ENCODE measurements at regions not wholly inside any gene's neighbourhood (a gene's known extent, or its start where the extent isn't known, plus 50 kb on each side); places are given as distances from the start of the nearest gene placed in this dataset.

GRCh38 chrX:142686206-142686605 is 339.5 kb upstream of the SPANXN4 start:
- TF ChIP-seq CTCF (IDR thresholded peaks at IDR 0.05; ENCODE audit: control extremely low read depth, extremely low read depth, low read depth, missing control alignments), result no peak
- no peak for DNase-seq (ENCODE audit: extremely low spot score)
- CTCF ChIA-PET, result no interaction called here
- POLR2A ChIA-PET, result no interaction called here

- no peak for TF ChIP-seq CTCF (IDR thresholded peaks at IDR 0.05; ENCODE audit: control extremely low read depth, extremely low read depth, low read depth, missing control alignments)
- DNase-seq (ENCODE audit: extremely low spot score), result no peak
- ChIA-PET POLR2A (no interaction called here), CTCF (no interaction called here)
Measured at GRCh38 chrX:142680038-142680437, 345.7 kb upstream of the SPANXN4 start.

GRCh38 chrX:142671036-142671435 is 354.7 kb upstream of the SPANXN4 start:
- CTCF ChIA-PET, result no interaction called here
- TF ChIP-seq CTCF (IDR thresholded peaks at IDR 0.05; ENCODE audit: control extremely low read depth, extremely low read depth, low read depth, missing control alignments), result no peak
- no peak for DNase-seq (ENCODE audit: extremely low spot score)
- POLR2A ChIA-PET, result no interaction called here

GRCh38 chrX:142663330-142664095 is 362.2 kb upstream of the SPANXN4 start:
- no peak for TF ChIP-seq CTCF (IDR thresholded peaks at IDR 0.05; ENCODE audit: control extremely low read depth, extremely low read depth, low read depth, missing control alignments)
- ChIA-PET CTCF (no interaction called here), POLR2A (no interaction called here)
- DNase-seq (ENCODE audit: extremely low spot score), result no peak

GRCh38 chrX:142661696-142662095 is 364.0 kb upstream of the SPANXN4 start:
- TF ChIP-seq CTCF (IDR thresholded peaks at IDR 0.05; ENCODE audit: control extremely low read depth, extremely low read depth, low read depth, missing control alignments), result no peak
- ChIA-PET POLR2A (no interaction called here), CTCF (no interaction called here)
- DNase-seq (ENCODE audit: extremely low spot score), result no peak

GRCh38 chrX:142655507-142655906 is 370.2 kb upstream of the SPANXN4 start:
- DNase-seq (ENCODE audit: extremely low spot score), result no peak
- ChIA-PET CTCF (no interaction called here), POLR2A (no interaction called here)
- no peak for TF ChIP-seq CTCF (IDR thresholded peaks at IDR 0.05; ENCODE audit: control extremely low read depth, extremely low read depth, low read depth, missing control alignments)

Data from GM10248 (cell line).